Osteocyte (in vitro differentiated cells): ENCODE measurements at regions not wholly inside any gene's neighbourhood (a gene's known extent, or its start where the extent isn't known, plus 50 kb on each side); places are given as distances from the start of the nearest gene placed in this dataset.

ENCODE experiments used
- DNase-seq: peaks from one replicate; pipeline ENCODE4 v3.0.0; 2021; ENCODE audit warnings: mixed read lengths; ENCODE audit not compliant: unreplicated experiment; ENCODE audit errors: extremely low spot score
- H3K27ac Mint-ChIP-seq: one replicate; pipeline ENCODE4 v1.8.0; 2021; ENCODE audit warnings: mild to moderate bottlenecking, mixed read lengths; ENCODE audit not compliant: unreplicated experiment
- H3K27me3 Mint-ChIP-seq: one replicate; pipeline ENCODE4 v1.8.0; 2021; ENCODE audit warnings: mixed read lengths; ENCODE audit not compliant: unreplicated experiment
- H3K36me3 Mint-ChIP-seq: one replicate; pipeline ENCODE4 v1.8.0; 2021; ENCODE audit warnings: mixed read lengths; ENCODE audit not compliant: unreplicated experiment
- H3K4me1 Mint-ChIP-seq: one replicate; pipeline ENCODE4 v1.8.0; 2021; ENCODE audit warnings: mixed read lengths; ENCODE audit not compliant: unreplicated experiment
- H3K4me3 Mint-ChIP-seq: one replicate; pipeline ENCODE4 v1.8.0; 2021; ENCODE audit warnings: mild to moderate bottlenecking, moderate library complexity, mixed read lengths; ENCODE audit not compliant: unreplicated experiment
- H3K9me3 Mint-ChIP-seq: one replicate; pipeline ENCODE4 v1.8.0; 2021; ENCODE audit warnings: mixed read lengths; ENCODE audit not compliant: unreplicated experiment
- TF ChIP-seq, protein P1 (sequence below): fragments of 200-600 bp; sonication (generic); IDR thresholded peaks from 2 replicates; pipeline ENCODE4 v1.5.0; 2021; ENCODE audit warnings: antibody characterized with exemption, mild to moderate bottlenecking, moderate library complexity

DNA sequence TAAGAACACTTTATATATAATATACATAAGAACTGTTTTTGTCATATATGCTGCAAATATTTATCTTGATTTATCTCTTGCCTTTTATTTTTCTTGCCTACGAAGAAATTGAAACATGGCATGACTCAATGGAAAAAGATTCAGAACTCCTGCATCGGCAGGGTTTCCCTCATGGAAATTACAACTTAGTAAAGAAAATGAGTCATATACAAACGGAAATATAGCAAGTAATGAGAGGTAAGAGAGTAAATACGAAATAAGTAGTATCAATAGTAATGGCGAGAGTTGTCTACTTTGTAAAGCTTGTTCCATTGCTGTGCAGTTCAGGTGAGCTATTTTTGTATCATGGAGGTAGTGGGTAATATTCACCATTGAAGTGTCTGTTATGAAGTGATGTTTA is 350.4 kb downstream of the DDX10 start:
- no peak for DNase-seq
- Mint-ChIP-seq H3K36me3 (no peaks in the 10 kb centered on the region), H3K4me1 (peaks cover 3% of the 10 kb centered on the region)

DNA sequence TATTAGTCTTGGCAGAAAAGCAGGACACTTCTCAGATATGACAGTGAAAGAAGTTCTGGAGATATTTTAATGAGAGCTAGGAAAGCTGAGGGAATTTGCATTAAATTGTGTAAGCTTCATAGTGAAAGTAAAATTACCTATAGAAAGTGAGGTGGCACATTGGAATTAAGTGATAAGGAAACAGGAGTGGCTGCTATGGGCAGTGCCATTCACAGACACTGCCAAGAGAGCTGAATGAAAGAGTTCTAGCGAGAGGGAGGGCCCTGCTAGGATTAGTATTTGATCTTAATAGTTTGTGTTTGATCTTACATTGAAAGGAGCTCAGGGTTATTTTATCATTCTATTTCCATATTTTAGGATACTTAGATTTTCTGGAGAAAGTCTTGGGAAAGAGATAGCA is 351.9 kb downstream of the DDX10 start:
- TF ChIP-seq, protein P1, sequence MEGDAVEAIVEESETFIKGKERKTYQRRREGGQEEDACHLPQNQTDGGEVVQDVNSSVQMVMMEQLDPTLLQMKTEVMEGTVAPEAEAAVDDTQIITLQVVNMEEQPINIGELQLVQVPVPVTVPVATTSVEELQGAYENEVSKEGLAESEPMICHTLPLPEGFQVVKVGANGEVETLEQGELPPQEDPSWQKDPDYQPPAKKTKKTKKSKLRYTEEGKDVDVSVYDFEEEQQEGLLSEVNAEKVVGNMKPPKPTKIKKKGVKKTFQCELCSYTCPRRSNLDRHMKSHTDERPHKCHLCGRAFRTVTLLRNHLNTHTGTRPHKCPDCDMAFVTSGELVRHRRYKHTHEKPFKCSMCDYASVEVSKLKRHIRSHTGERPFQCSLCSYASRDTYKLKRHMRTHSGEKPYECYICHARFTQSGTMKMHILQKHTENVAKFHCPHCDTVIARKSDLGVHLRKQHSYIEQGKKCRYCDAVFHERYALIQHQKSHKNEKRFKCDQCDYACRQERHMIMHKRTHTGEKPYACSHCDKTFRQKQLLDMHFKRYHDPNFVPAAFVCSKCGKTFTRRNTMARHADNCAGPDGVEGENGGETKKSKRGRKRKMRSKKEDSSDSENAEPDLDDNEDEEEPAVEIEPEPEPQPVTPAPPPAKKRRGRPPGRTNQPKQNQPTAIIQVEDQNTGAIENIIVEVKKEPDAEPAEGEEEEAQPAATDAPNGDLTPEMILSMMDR = no peak
- H3K9me3 Mint-ChIP-seq = no peaks in the 10 kb centered on the region
- DNase-seq = no peak
- H3K27ac Mint-ChIP-seq = no peak overlapping the region
- H3K36me3 Mint-ChIP-seq = no peaks in the 10 kb centered on the region
- H3K27me3 Mint-ChIP-seq = no peaks in the 10 kb centered on the region
- no peak overlapping the region for H3K4me3 Mint-ChIP-seq
- peaks cover 3% of the 10 kb centered on the region for H3K4me1 Mint-ChIP-seq

More for the DNA sequence above, 350.4 kb downstream of the DDX10 start:
- TF ChIP-seq, protein P1 = no peak
- H3K4me3 Mint-ChIP-seq = no peak overlapping the region
- no peaks in the 10 kb centered on the region for H3K9me3 Mint-ChIP-seq
- H3K27ac Mint-ChIP-seq = no peak overlapping the region
- H3K27me3 Mint-ChIP-seq = no peaks in the 10 kb centered on the region

DNA sequence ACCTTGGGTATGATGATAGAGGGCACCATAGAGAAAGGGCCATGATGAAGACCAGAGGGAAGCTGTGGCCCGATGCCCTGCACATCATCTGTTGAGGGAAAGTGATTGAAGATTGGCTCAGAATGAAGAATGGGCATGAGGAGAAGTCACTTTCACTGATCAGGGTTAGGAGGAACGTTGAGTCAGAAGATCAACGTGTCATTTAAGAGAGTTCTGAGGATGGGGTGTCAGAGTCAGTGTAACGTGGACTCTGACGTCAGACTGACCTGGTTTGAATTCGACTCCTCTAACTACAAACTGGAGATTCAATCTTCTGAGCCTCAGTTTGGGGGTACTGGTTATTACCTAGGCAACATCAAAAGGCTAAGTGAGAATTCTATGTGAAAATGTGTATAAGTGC is 352.6 kb downstream of the DDX10 start:
- H3K4me1 Mint-ChIP-seq = peaks cover 3% of the 10 kb centered on the region
- no peak for DNase-seq
- H3K27ac Mint-ChIP-seq = no peak overlapping the region
- H3K27me3 Mint-ChIP-seq = no peaks in the 10 kb centered on the region
- H3K9me3 Mint-ChIP-seq = no peaks in the 10 kb centered on the region
- no peak overlapping the region for H3K4me3 Mint-ChIP-seq
- no peaks in the 10 kb centered on the region for H3K36me3 Mint-ChIP-seq
- TF ChIP-seq, protein P1 = no peak

- no peaks in the 10 kb centered on the region for H3K36me3 Mint-ChIP-seq
- H3K4me1 Mint-ChIP-seq = peaks cover 3% of the 10 kb centered on the region
- TF ChIP-seq, protein P1 = no peak
- H3K27ac Mint-ChIP-seq = no peak overlapping the region
- H3K4me3 Mint-ChIP-seq = no peak overlapping the region
- peaks cover 2% of the 10 kb centered on the region for H3K9me3 Mint-ChIP-seq
- no peaks in the 10 kb centered on the region for H3K27me3 Mint-ChIP-seq
- no peak for DNase-seq
Observed at GRCh38 chr11:109018639-109019038, 353.8 kb downstream of the DDX10 start.

DNA sequence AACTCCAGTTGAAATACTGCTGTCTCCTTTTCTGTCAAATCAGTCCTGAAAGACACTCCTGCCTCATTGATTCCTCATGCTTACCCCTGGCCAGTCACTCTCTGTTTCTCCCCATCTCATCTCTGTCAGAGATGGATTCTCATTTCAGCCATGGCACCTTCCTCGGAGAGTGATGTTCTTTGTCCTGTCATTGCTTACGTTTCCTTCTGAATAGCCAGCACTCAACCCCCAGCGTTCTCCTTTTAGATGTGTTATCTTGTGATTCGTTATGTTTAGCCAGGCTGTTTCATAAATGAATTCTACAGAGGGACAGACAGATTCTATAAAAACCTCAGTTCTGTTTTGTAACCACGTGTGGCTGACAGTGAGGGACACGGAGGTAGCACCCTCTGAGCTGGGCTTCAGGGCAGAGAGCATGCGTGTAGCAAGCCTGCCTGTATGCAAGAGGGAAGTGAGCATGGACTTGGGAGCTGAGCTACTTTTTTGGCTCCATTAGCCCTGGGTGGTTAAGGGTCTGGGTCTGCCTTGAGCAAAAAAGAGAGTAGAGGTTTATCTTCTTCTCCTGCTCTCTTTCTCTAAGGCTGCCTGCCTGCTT is 354.6 kb downstream of the DDX10 start:
- H3K9me3 Mint-ChIP-seq = peaks cover 10% of the 10 kb centered on the region
- no peak for DNase-seq
- peaks cover 3% of the 10 kb centered on the region for H3K36me3 Mint-ChIP-seq
- peaks cover 3% of the 10 kb centered on the region for H3K4me1 Mint-ChIP-seq
- H3K4me3 Mint-ChIP-seq = no peak overlapping the region
- H3K27me3 Mint-ChIP-seq = no peaks in the 10 kb centered on the region
- TF ChIP-seq, protein P1 = no peak
- H3K27ac Mint-ChIP-seq = no peak overlapping the region
